GM12878 (cell line): ENCODE measurements at regions not wholly inside any gene's neighbourhood (a gene's known extent, or its start where the extent isn't known, plus 50 kb on each side); places are given as distances from the start of the nearest gene placed in this dataset.

Experiments
- RAD21 ChIP-seq: IDR thresholded peaks from 2 replicates; pipeline ENCODE4 v1.6.1; 2011; ENCODE audit warnings: mild to moderate bottlenecking, low read depth, low read length, moderate library complexity; ENCODE audit not compliant: insufficient read depth
- SPI1 ChIP-seq: IDR thresholded peaks from 2 replicates; pipeline ENCODE4 v1.6.1; 2011; ENCODE audit warnings: low read depth, mild to moderate bottlenecking, low read length, moderate library complexity, borderline replicate concordance; ENCODE audit not compliant: insufficient read depth
- SUZ12 ChIP-seq: fragments of 200-600 bp; sonication (generic); IDR thresholded peaks from one replicate; pipeline ENCODE4 v1.6.1; 2018; ENCODE audit warnings: antibody characterized with exemption, mild to moderate bottlenecking; ENCODE audit not compliant: unreplicated experiment
- TF ChIP-seq, protein P1 (sequence below): fragments of 450-650 bp; IDR thresholded peaks from 2 replicates; pipeline ENCODE4 v1.6.1; 2018; ENCODE audit warnings: borderline replicate concordance, mild to moderate bottlenecking; ENCODE audit not compliant: partially characterized antibody
- TF ChIP-seq, protein P2 (sequence below): IDR thresholded peaks from 2 replicates; pipeline ENCODE4 v1.6.1; 2012; ENCODE audit warnings: improper control_type of control experiment, low read depth, low read length; ENCODE audit not compliant: insufficient replicate concordance
- TF ChIP-seq, protein P3 (sequence below): fragments of 450-650 bp; formaldehyde crosslinking; IDR thresholded peaks from 2 replicates; pipeline ENCODE4 v1.4.0; 2020; ENCODE audit warnings: mild to moderate bottlenecking, moderate library complexity

DNA sequence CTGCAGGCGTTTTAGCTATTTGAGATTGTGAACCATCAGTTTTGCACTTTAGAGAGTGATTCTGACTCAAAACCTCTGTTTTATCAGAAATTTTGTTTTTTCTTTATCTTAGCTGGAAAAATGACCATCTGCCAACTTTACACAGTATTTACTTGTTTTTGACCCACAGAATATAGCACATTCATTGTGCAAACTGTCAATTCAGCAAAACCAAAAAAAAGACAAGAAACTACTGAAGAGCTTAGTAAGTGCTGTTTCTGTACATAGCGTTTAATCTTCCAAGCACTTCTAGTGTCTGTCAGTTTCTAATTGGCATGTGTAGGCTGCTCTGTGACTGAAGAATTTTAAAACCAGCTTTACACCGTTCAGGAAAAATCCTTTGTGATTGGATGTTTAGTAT, 76.0 kb upstream of the VANGL1 start (continued):
- TF ChIP-seq, protein P1, sequence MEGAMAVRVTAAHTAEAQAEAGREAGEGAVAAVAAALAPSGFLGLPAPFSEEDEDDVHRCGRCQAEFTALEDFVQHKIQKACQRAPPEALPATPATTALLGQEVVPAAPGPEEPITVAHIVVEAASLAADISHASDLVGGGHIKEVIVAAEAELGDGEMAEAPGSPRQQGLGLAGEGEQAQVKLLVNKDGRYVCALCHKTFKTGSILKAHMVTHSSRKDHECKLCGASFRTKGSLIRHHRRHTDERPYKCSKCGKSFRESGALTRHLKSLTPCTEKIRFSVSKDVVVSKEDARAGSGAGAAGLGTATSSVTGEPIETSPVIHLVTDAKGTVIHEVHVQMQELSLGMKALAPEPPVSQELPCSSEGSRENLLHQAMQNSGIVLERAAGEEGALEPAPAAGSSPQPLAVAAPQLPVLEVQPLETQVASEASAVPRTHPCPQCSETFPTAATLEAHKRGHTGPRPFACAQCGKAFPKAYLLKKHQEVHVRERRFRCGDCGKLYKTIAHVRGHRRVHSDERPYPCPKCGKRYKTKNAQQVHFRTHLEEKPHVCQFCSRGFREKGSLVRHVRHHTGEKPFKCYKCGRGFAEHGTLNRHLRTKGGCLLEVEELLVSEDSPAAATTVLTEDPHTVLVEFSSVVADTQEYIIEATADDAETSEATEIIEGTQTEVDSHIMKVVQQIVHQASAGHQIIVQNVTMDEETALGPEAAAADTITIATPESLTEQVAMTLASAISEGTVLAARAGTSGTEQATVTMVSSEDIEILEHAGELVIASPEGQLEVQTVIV, result no peak
- TF ChIP-seq, protein P2, sequence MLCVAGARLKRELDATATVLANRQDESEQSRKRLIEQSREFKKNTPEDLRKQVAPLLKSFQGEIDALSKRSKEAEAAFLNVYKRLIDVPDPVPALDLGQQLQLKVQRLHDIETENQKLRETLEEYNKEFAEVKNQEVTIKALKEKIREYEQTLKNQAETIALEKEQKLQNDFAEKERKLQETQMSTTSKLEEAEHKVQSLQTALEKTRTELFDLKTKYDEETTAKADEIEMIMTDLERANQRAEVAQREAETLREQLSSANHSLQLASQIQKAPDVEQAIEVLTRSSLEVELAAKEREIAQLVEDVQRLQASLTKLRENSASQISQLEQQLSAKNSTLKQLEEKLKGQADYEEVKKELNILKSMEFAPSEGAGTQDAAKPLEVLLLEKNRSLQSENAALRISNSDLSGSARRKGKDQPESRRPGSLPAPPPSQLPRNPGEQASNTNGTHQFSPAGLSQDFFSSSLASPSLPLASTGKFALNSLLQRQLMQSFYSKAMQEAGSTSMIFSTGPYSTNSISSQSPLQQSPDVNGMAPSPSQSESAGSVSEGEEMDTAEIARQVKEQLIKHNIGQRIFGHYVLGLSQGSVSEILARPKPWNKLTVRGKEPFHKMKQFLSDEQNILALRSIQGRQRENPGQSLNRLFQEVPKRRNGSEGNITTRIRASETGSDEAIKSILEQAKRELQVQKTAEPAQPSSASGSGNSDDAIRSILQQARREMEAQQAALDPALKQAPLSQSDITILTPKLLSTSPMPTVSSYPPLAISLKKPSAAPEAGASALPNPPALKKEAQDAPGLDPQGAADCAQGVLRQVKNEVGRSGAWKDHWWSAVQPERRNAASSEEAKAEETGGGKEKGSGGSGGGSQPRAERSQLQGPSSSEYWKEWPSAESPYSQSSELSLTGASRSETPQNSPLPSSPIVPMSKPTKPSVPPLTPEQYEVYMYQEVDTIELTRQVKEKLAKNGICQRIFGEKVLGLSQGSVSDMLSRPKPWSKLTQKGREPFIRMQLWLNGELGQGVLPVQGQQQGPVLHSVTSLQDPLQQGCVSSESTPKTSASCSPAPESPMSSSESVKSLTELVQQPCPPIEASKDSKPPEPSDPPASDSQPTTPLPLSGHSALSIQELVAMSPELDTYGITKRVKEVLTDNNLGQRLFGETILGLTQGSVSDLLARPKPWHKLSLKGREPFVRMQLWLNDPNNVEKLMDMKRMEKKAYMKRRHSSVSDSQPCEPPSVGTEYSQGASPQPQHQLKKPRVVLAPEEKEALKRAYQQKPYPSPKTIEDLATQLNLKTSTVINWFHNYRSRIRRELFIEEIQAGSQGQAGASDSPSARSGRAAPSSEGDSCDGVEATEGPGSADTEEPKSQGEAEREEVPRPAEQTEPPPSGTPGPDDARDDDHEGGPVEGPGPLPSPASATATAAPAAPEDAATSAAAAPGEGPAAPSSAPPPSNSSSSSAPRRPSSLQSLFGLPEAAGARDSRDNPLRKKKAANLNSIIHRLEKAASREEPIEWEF, result no peak
- no peak for TF ChIP-seq SUZ12
- TF ChIP-seq RAD21, result no peak
- TF ChIP-seq SPI1, result no peak
- TF ChIP-seq, protein P3, sequence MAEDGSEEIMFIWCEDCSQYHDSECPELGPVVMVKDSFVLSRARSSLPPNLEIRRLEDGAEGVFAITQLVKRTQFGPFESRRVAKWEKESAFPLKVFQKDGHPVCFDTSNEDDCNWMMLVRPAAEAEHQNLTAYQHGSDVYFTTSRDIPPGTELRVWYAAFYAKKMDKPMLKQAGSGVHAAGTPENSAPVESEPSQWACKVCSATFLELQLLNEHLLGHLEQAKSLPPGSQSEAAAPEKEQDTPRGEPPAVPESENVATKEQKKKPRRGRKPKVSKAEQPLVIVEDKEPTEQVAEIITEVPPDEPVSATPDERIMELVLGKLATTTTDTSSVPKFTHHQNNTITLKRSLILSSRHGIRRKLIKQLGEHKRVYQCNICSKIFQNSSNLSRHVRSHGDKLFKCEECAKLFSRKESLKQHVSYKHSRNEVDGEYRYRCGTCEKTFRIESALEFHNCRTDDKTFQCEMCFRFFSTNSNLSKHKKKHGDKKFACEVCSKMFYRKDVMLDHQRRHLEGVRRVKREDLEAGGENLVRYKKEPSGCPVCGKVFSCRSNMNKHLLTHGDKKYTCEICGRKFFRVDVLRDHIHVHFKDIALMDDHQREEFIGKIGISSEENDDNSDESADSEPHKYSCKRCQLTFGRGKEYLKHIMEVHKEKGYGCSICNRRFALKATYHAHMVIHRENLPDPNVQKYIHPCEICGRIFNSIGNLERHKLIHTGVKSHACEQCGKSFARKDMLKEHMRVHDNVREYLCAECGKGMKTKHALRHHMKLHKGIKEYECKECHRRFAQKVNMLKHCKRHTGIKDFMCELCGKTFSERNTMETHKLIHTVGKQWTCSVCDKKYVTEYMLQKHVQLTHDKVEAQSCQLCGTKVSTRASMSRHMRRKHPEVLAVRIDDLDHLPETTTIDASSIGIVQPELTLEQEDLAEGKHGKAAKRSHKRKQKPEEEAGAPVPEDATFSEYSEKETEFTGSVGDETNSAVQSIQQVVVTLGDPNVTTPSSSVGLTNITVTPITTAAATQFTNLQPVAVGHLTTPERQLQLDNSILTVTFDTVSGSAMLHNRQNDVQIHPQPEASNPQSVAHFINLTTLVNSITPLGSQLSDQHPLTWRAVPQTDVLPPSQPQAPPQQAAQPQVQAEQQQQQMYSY (CRISPR knock-in tag), result no peak
